HG03280 (cell line): ENCODE measurements at regions not wholly inside any gene's neighbourhood (a gene's known extent, or its start where the extent isn't known, plus 50 kb on each side); places are given as distances from the start of the nearest gene placed in this dataset.

Source experiments
- ATAC-seq: cut with Tn5 transposase; IDR thresholded peaks from one replicate; pipeline ENCODE4 v1.9.1; 2021; ENCODE audit warnings: mild to moderate bottlenecking, moderate library complexity; ENCODE audit not compliant: unreplicated experiment

- ATAC-seq = no peak
These were observed 51.0 kb upstream of the TOX3 start for GRCh38 chr16:52597772-52598483.

GRCh38 chr16:52597073-52597771 is 50.3 kb upstream of the TOX3 start:
- no peak for ATAC-seq
